Midbrain (tissue), 1 donor: ENCODE measurements at regions not wholly inside any gene's neighbourhood (a gene's known extent, or its start where the extent isn't known, plus 50 kb on each side); places are given as distances from the start of the nearest gene placed in this dataset.

Source experiments
- DNase-seq: peaks from one replicate; lab custom pipeline; 2025; lab: John Stamatoyannopoulos, UW

DNA sequence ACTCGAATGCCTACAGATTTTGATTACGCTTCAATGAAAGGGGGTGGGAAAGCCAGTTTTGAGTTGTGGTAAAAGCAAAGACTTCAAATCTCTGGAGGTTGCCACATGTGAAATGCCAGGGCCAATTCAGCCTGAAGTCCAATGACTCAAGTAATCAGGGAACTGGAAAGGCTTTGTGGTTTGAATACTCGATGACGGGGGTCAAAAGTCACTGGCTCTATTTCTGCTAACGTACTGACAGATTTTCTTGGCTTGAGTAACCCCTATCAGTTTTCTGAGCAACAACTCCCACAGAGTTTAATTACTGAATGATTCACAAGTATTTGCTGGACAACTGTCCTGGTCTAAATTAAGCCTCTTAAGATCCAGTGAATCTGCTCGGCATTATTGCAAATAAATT is 152.2 kb downstream of the SIPA1L2 start:
- no peak for DNase-seq

DNA sequence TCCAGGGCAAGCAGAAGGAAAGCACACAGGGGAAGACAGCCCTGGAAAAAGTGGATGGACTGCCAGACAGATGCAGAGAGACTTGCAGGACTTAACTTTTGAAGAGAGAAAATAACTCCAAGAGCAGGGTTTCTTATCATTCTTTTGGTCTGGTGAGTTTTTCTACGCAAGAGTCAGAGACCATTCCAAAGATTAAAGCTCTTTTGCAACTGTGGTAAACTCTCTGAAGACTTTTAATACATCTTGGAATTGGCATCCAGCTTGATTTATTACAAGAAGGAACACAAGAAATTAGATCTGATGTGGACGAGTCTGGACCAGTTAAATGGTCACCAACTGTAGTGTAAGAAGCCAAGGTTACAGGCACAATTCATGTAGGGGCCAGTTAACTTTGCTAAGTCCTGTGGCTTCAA is 153.4 kb downstream of the SIPA1L2 start:
- DNase-seq: no peak

DNA sequence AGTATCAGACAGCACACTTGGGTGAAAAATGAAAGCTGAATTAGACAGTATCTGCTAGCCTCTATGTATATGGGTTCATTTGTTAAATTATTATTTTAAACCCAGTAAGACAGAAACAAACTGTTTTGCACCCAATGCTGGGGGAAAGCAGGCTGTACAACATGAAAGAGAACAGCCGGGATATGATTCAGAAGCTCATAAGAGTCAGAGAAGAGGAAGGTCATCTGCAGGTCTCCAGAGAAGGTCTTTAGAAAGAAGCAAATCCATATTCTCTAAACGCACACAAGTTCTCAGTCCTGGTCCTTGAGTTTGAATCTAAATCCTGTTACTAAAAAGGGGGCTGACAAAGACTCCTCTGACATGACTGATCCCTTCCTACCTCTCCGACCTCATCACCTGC is 155.1 kb downstream of the SIPA1L2 start:
- no peak for DNase-seq

DNA sequence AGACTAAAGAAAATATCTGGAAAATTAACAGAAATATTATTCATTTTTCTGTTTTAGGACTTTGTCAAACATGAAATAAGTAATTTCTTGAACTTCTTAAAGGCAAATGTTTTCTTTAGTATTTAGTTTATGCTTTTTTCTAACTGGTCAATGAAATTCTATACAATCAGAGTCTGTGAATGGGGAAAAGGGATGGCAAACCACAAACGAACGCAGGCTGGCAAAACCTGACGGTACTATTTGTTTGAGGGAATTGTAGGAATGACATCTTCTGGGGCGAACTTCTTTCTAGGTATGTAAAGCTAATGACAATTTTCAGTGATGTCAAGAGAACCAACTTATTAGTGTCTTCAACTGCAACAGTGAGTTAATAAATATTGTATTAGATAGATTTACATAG is 156.0 kb downstream of the SIPA1L2 start:
- DNase-seq: no peak

DNA sequence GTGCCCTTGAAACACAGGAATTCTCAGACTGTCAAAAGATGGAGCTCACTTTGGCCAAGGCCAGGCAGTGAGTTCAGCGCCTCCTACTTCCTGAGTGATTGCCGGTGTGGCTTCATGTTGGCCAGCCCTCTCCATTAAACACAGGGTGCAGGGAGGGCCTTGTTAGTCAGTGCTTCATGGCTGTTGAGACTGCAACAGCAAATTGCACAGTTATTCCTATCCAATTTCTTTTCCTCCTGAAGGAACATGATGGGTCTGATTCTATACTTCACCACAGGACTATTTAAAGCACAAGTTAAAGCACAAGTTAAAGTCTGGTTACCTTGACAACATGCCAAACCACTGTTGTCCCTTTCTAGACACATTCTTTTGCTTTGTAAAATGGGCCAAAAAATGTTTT is 156.6 kb downstream of the SIPA1L2 start:
- DNase-seq: no peak

DNA sequence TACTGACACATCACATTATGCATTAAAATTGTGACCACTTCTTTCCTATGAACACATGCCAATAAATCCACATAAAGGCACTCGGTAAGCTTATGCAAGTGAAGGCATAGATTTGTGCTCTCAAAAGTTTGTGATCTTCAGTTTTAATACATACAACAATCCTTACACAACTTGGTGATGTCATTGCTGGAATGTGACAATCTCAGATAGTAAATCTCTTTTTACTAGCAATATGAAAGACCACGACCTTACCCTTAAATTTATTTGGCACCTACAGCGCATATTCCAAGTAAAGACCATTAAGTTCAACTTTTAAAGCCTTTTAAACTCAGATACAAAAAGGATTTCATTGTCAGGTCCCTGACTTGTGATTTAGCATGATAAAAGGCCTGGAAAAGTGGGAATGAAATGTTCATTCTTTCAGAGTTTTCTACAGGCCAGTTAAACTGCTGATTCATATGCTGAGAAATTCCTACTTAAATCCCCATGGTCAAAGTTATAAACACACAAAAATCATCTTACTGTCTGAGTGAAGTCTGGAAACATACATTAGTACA is 157.4 kb downstream of the SIPA1L2 start:
- no peak for DNase-seq

DNA sequence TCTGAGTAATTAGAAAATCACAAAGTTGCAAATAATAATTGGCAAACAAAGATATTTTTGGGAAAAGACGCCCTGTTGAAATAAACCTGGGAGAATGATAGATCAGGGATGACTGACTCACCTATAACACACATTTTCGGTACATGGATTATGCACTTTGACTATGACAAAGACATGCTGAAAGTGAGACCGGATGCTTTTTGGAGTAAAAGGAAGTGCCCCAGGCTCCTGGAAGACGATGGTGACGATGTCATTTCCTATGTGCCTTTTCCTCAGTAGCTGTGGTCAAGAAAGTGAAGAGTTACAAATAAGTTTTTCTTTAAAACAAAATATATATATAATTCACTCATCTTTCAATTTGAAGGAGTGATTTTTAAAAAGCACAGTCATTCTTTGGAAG is 158.7 kb downstream of the SIPA1L2 start:
- DNase-seq: no peak

DNA sequence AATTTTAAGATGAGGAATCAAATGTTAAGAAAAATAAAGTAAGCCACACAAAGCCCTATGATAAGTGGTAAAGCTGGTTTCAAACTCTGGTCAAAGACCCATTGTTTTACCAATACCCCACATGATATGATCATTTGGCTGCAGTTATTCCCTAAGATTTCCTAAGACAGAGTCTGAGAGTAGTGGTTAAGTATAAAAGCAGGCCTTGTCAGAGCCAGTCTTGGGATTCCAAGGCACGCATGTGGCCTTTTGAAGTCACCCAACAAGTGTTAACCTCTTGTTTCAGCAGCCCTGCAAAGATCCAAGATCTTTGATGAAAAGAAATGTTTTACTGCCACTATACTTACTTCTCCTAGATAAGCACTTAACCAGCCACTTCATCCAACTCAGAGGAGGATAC is 159.2 kb downstream of the SIPA1L2 start:
- no peak for DNase-seq

DNA sequence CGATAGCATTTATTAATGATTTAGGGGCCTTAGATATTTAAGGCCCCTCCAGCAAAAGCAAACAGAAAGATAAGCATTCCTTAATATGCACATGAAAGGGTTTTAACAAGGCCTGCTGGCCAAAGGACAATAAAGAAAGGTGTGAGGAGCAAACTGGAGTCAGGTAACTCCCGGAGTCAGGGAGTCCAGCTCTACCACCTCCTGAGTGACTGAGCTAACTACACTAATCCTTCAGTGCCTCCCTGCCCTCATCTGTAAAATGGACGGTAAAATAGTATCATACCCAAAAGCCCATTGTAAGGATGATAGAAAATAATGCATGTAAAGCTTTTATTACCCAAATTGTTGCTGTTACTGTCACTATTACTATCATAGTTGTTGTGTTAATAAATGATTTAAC is 161.7 kb downstream of the SIPA1L2 start:
- DNase-seq: no peak

DNA sequence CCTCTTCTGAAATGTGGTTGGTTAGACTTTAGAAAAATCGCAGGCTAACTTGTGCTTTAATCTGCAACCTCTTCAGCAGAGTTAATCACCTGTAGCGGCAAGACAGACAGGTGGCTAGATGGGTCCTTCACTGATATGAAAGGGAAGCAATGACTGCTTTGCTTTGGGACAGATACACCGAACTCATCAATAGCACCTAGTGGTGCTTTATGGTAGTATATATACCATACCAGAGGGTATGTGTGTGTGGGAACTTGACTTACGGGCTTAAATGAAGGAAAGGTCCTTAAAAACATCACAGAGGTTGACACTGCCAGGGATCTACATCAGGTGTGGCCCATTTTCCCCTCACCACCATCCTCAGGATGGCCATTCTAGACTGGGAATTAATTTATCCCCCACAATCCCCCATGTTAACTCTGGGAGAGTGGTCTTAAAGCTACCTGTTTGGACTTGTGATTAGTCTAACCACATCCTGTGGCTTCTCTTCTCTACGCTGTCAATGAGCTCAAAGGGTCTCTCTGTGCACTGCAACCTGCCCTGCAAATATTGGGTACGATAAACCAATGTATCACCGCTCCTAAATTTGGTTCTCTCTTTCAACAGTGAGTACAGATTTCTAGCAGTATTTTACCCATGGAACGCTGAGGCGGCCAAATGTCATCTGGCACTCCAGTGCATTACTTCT is 162.7 kb downstream of the SIPA1L2 start:
- DNase-seq: no peak

DNA sequence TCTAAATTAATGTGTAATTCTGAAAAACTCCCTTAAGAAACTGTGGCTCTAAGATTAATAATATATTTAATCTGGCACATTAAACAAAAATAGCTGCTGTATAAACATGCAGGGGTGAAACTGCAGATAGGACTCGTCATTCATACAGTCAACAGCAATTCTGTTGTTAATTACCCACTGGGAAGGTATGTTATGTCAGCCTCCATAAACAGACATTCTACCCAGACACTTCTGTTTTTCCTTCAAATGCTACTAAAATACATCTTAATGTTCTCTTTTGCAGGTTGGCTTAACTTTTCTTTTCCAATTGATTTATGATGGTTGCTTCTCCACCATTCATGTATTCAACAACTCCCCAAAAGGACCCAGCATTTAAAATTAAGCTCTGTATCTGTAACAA is 165.6 kb downstream of the SIPA1L2 start:
- DNase-seq: no peak

DNA sequence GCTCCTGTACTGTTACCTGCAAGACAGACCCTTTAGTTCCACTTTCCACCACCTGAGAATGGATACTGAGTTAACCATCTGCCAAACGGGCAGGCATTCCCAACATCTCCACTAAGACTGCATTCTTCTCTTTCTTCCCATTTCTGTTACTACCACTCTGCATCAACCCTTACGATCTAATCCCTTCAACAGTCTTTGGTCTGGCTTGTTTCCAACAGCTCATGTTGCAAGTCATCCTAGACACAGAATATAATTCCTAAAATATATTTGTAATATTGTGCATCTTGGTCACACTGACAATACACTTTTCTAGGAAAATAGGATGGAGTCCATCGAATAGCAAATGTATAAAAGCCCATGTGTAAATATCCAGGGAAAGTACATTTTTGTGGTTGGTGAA is 166.7 kb downstream of the SIPA1L2 start:
- no peak for DNase-seq

DNA sequence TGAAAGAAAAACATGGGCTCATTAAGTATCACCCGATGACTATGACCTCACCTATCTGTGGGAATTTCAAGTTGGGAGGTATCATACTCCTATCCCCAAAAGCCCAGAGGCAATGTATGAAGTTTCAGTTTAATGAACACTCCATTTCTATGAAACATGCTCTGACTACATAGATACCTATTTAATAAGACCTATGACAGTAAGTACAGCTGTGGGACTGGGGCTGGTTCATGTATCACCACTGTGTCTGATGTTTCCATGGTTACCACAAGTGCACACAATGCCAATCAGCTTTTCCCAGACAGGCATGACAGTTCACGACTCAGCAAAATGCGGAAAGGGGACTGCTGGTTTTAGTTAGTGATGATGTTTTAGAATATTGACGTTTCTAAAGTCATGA is 167.7 kb downstream of the SIPA1L2 start:
- no peak for DNase-seq

DNA sequence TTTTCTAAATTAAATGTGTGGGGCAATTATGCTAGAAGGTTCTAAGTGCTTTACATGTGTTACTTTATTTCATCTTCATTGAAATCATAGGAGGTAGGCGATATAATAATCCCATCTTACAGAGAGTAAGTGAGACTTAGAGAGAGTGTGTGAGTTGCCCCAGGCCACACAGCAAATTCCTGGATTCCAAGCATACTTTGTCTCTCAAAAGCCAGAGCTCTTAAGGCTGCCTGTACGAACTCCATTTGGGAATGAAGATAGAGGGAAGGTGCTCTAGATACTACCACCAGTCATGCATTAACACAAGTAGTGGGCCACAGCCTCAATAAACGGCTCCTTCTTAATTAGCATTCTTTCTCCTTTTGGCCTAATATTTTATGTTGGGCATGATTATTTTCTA is 170.1 kb downstream of the SIPA1L2 start:
- DNase-seq: no peak

DNA sequence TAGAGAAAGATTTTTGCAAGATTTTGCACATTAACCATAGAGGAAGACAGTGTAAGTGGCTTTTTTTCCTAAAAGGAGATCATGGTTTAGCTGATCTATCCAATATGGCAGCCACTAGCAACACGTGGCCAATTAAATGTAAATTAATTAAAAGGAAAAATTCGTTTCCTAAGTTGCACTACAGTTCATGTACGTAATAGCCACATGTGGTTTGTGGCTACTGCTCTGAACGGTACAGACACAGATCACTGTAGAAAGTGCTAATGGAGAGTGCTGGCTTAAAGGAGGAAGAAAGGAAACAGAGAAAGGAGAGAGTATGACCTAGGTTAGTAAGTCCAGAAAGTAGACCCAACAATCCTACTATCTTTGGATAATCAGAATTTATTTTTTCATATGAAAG is 170.8 kb downstream of the SIPA1L2 start:
- DNase-seq: no peak

DNA sequence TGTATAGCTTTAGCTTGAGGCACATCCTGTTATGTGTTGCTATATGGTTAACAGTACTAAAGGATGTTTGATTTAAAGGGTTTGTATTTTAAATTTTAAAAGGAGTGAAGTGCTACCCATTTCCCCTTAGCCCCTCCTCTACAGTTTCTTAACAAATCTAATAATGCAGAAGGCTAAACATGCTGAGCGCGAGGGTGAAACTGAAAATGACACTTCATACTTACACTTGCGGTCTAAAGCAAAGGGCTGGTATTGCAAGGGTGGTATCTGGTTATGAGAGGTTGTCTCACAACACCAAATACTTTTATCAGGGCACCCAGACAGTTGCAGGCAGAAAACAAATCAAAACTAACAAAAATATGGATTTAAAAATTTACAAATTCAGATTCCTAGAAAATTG is 172.3 kb downstream of the SIPA1L2 start:
- no peak for DNase-seq

DNA sequence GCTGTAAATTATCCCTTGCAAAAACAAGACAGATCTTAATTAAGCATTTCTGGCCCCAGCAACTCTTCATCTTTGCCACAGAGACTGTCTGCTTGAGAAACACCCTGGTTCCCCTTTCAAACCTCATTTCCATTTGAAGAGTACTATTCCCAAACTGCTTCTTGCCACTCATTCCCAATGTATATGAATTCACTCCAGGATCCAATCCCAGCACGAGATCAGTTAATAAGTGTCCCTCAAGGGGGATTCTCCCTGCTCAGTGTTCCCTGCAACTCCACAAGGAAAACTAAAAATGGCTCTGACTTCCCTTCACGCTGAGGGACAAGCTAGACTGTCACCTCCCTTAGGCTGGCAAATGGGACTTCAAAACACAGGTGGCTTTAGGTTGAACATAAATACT is 173.2 kb downstream of the SIPA1L2 start:
- DNase-seq: no peak

DNA sequence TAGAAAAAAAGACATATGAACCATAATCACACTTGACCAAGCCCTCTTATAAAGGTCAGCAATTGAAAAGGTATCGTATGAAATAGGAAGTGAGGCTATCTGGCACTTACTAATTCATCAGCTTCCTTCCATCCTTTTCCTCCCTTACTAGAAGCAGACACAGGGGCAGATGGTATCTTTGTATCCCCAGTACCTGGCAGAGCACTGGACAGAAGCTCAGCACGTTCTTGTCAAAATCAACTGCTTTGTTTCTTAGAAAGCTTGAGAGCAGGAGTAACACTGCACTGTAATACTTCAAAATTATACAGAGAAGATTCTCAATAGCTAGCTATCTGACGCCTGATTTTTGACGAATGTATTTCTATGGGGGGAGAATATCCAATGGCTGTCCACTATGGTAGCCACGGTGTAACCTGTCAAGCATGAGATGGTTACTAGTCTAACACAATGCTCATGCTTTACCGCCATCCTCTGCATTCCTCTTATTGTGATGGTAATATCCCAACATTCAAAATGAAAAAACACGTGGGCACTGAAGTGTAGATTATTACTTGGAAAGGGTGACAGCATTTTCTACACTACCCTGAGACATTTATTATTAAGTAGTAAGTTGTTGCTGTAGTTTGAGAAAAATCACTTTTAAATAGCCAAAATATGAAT is 175.6 kb downstream of the SIPA1L2 start:
- no peak for DNase-seq

DNA sequence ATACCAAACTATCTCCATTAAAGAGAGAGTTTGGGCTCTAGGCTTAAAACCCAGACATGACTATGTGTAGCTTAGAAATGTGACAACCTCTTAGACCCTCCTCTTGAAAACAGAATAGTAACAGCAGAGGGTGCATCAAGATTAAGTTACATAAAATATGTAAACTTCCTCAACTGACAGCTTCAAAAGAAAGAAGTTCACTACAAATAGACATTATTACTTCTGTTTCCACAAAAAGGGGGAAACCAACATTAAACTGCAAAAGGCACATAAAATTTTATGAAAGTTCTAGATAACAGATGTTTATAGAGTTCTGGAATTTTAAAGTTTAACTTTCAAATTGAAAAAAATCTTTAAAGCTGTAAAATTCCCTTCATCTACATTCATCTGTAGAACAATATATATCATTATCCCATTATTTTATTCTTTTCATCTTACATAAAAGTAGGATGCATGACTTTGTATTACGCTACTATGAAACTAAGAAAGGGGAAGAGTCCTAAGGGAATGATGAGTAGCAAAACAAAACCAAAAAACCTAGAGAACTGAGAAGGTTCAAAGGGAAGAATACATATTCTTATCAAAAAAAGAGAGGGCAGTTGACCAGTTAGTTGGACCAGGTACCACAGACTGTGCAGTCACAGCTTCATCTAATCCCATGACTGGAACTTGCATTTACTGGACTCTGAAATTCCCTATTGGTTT is 177.0 kb downstream of the SIPA1L2 start:
- DNase-seq: no peak

DNA sequence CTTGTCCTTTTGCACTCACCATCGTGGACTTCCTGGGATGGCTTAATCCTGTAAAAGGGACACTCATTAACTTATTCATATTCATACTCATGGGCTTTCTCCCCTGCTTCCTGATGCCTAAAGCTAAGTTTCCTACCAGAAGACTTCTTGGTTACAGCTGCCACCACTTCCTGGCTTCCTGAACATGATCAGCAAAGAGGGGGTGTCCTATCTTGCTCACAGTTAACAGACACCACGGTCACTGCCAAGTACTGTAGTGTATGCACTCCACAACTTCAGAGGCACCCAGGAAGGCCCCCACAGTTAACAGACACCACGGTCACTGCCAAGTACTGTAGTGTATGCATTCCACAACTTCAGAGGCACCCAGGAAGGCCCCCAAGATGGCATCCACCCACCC is 177.8 kb downstream of the SIPA1L2 start:
- no peak for DNase-seq

DNA sequence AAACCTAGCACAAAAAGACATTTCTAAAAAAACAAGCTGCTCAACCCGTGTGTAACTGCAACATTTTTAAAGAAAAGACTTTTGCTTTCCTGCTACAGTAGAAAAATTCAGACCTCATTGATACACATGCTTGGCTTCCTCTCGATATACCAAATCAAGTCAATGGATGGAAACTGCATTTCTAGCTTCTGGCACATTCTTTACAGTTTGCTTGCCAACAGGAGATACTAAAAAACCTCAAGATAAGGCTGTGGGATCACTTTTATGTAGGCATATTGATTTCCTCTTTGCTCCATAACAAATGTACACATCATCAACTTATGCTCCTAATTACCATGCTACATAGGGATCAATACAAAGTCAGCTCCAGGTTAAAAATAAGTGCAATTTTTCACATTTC is 178.4 kb downstream of the SIPA1L2 start:
- DNase-seq: no peak

DNA sequence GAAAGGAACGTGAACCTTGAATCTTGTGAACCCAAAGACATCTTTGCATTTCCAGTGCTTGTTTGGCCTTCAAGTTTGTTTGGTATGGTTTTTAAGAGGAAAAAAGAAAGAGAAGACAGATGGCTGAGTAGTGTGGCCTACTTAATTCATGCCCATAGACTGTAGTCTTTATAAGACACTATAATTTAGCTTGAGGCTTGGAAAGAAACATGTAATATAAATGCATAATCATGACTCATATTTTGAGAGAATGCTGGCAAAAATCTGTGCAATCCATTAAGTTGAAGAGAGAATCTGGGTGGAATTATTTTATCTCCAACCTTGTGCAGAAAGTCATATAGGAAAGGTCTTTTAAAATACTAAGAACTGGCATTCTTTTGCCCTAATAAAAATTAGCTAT is 179.3 kb downstream of the SIPA1L2 start:
- no peak for DNase-seq

DNA sequence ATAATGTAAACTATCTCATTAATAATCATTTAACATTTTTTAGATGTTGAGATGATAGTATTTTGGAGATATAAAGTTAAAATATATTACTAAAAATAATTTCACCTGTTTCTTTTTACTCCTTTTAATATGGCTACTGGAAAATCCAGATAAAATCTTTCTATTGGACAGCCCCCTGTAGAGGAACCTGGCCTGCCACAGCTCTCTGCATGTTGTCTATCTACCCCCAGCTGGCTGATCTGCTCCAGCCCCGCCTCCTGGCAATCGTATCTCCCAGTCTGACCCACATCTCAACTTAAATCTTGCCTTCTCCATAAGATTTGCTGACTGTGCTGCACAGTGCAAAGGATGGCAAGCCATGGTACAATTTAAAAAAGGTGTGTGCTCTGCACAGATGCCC is 182.8 kb downstream of the SIPA1L2 start:
- no peak for DNase-seq
